GM10266 (cell line): ENCODE measurements at regions not wholly inside any gene's neighbourhood (a gene's known extent, or its start where the extent isn't known, plus 50 kb on each side); places are given as distances from the start of the nearest gene placed in this dataset.

Experiments
- DNase-seq: peaks from one replicate; pipeline ENCODE4 v3.0.0; 2012; ENCODE audit errors: extremely low spot score
- CTCF ChIP-seq: IDR thresholded peaks from 2 replicates; pipeline ENCODE4 v1.5.1; 2012; ENCODE audit warnings: mild to moderate bottlenecking, low read depth; ENCODE audit not compliant: control insufficient read depth, insufficient read depth; ENCODE audit errors: missing control alignments

GRCh38 chr20:41853806-41854205 is 235.6 kb upstream of the CHD6 start:
- TF ChIP-seq CTCF: no peak
- DNase-seq: no peak

DNA sequence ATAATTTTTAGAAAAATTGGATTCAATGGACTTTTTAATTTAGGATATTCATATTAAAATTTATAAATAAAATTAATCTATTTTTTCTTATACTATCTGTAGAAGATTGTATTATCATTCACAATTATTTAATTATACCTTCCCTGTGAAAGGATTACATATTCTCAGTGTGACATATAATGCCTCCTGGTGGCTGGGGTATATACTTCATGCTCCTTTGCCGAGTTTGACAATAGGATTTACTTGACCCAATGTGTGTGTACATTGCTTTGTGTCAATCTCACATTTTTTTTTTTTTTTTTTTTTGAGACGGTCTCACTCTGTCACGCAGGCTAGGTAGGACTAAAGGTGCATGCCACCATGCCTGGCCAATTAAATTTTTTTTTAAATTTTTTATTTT is 230.0 kb upstream of the CHD6 start:
- TF ChIP-seq CTCF: no peak
- no peak for DNase-seq

GRCh38 chr20:41837669-41838224 is 219.6 kb upstream of the CHD6 start:
- DNase-seq: no peak
- no peak for TF ChIP-seq CTCF

DNA sequence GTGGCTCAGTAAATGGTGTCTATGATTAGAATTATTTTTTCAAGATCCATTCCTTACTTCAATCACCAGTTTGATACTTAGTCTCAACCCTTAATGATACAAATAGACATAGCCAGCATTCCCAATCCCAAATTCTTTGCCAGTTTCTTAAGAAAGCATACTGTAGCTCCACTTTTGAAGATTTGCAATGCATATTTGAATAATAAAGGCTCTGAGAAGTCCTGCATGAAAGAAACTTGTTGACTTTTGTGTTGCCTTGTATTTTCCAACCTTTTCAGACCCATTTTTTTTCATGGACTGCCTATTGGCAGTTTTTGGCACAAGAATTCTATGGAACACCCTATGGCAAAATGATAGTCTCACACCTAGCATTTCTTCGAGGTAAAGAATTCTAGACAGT is 215.6 kb upstream of the CHD6 start:
- no peak for TF ChIP-seq CTCF
- DNase-seq: no peak

DNA sequence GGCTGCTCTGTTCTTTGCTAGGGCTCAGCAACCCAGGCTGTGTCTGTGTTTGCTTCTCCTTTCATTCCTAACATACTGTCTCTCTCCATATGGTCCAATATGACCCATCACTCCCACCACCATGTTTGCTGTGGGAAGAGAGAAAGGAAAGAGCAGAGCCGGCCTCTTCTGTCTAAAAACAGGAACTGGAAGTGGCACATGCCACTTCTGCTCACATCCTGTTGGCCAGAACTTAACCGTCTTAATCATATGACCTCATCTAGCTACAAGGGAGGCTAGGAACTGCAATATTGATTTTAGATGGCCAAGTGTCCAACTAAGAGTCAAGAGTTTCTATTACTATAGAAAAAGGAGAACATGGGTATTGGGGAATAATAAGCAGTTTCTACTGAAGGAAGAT is 212.5 kb upstream of the CHD6 start:
- no peak for TF ChIP-seq CTCF
- no peak for DNase-seq

GRCh38 chr20:41819436-41819835 is 201.3 kb upstream of the CHD6 start:
- TF ChIP-seq CTCF: no peak
- no peak for DNase-seq

DNA sequence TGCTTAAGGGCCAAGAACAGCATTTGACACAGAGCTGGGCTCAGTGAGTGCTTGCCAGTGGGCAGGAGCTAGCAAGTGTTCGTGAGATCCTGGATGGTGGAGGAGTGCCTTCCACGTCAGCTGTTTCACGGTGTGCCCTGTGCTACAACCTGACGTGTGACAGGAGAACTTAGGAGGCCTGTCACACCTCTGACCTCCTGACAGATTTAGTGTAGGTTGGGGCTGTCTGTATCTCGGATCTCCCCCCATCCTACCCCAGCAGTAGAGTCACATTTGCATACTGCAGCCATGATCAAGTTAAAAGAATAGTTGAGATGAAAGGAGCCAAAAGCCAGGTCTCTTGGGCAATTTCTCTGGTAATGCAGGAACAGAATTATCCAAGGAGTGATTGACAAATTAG is 200.8 kb upstream of the CHD6 start:
- no peak for TF ChIP-seq CTCF

More for the DNA sequence above, 200.8 kb upstream of the CHD6 start:
- DNase-seq: no peak
